SK-N-SH (cell line): ENCODE measurements at regions not wholly inside any gene's neighbourhood (a gene's known extent, or its start where the extent isn't known, plus 50 kb on each side); places are given as distances from the start of the nearest gene placed in this dataset.

Experiments
- CTCF ChIA-PET: fragments of 300-600, 350-600 bp; formaldehyde crosslinking; extraction: SDS; loops from one replicate; lab custom pipeline; 2021; lab: Yijun Ruan, JAX
- POLR2A ChIA-PET: fragments of 350-600 bp; sonication (Branson Sonifier 250); formaldehyde crosslinking; extraction: SDS; loops from one replicate; lab custom pipeline; 2020; ENCODE audit warnings: antibody characterized with exemption, inconsistent platforms; lab: Yijun Ruan, JAX
- DNase-seq: peaks from one replicate; pipeline ENCODE4 v3.0.0; 2012
- H2AFZ ChIP-seq: fragments of 200-600 bp; sonication (generic); 2 replicates; pipeline ENCODE4 v1.8.1; 2016; ENCODE audit warnings: antibody characterized with exemption, mild to moderate bottlenecking, low read depth
- H3F3A ChIP-seq: fragments of 200-600 bp; sonication (generic); replicated peaks from 2 replicates; pipeline ENCODE3; 2016; ENCODE audit warnings: antibody characterized with exemption, mild to moderate bottlenecking; ENCODE audit not compliant: insufficient read depth
- H3K27ac ChIP-seq, 2 experiments: fragments of 200-500 bp in 1 of 2; fragments of 200-600 bp in 1 of 2; sonication (Bioruptor generic) in 1 of 2; sonication (generic), shearing (Covaris generic) in 1 of 2; 2 replicates each; pipeline versions ENCODE4 v1.5.1 to v1.6.1; 2014 to 2016; ENCODE audit warnings: low read depth in 2 of 2, inconsistent platforms in 1 of 2, low read length in 1 of 2, mild to moderate bottlenecking in 1 of 2, mixed read lengths in 1 of 2
- H3K27me3 ChIP-seq: fragments of 200-600 bp; sonication (generic), shearing (Covaris generic); 2 replicates; pipeline ENCODE4 v1.6.1; 2016; ENCODE audit warnings: mixed run types; ENCODE audit not compliant: insufficient read depth
- H3K36me3 ChIP-seq, 2 experiments: fragments of 200-500 bp in 1 of 2; fragments of 200-600 bp in 1 of 2; sonication (Bioruptor generic) in 1 of 2; sonication (generic) in 1 of 2; replicated peaks in 1 of 2; 2 replicates each; pipeline versions ENCODE3 to v1.5.1; 2014 to 2016; ENCODE audit warnings: low read length in 1 of 2, mild to moderate bottlenecking in 1 of 2; ENCODE audit not compliant: insufficient read depth in 2 of 2, control insufficient read depth in 1 of 2
- H3K4me1 ChIP-seq, 2 experiments: fragments of 200-500 bp in 1 of 2; fragments of 200-600 bp in 1 of 2; sonication (Bioruptor generic) in 1 of 2; sonication (generic), shearing (Covaris generic) in 1 of 2; 2 replicates each; pipeline versions ENCODE4 v1.5.1 to v1.6.1; 2014 to 2016; ENCODE audit warnings: low read depth in 1 of 2, low read length in 1 of 2, mixed run types in 1 of 2; ENCODE audit not compliant: insufficient read depth in 2 of 2, control insufficient read depth in 1 of 2
- H3K4me2 ChIP-seq: fragments of 200-600 bp; sonication (generic), shearing (Covaris generic); 2 replicates; pipeline ENCODE4 v1.6.1; 2017; ENCODE audit warnings: mixed run types
- H3K4me3 ChIP-seq, 2 experiments: fragments of 200-500 bp in 1 of 2; fragments of 200-600 bp in 1 of 2; sonication (Bioruptor generic) in 1 of 2; sonication (generic), shearing (Covaris generic) in 1 of 2; 2 replicates each; pipeline versions ENCODE4 v1.5.1 to v1.8.1; 2014 to 2016; ENCODE audit warnings: low read depth in 2 of 2, inconsistent platforms in 1 of 2, low read length in 1 of 2, mild to moderate bottlenecking in 1 of 2, mixed read lengths in 1 of 2, moderate library complexity in 1 of 2
- H3K79me2 ChIP-seq: fragments of 200-600 bp; sonication (generic); 2 replicates; pipeline ENCODE4 v1.8.1; 2017; ENCODE audit warnings: mild to moderate bottlenecking; ENCODE audit not compliant: insufficient read depth
- H3K9ac ChIP-seq: fragments of 200-600 bp; sonication (generic); 2 replicates; pipeline ENCODE4 v1.6.1; 2017; ENCODE audit warnings: mixed run types
- H3K9me2 ChIP-seq: fragments of 200-600 bp; sonication (generic); 2 replicates; pipeline ENCODE4 v1.6.1; 2017; ENCODE audit warnings: mixed run types
- H3K9me3 ChIP-seq: fragments of 200-600 bp; sonication (generic); 2 replicates; pipeline ENCODE4 v1.6.1; 2017; ENCODE audit warnings: mixed run types, mild to moderate bottlenecking, moderate library complexity
- H4K20me1 ChIP-seq: fragments of 200-600 bp; sonication (generic); 2 replicates; pipeline ENCODE4 v1.6.1; 2017; ENCODE audit warnings: mild to moderate bottlenecking, mixed run types; ENCODE audit not compliant: insufficient read depth
- CHD2 ChIP-seq: fragments of 150-350 bp; IDR thresholded peaks from 2 replicates; pipeline ENCODE4 v1.6.1; 2018; ENCODE audit warnings: low read length; ENCODE audit not compliant: partially characterized antibody
- ELF1 ChIP-seq: IDR thresholded peaks from 2 replicates; pipeline ENCODE4 v1.4.0; 2012
- EP300 ChIP-seq, 2 experiments: IDR thresholded peaks; 2 replicates each; pipeline versions ENCODE4 v1.4.0 to v1.6.1; 2012; ENCODE audit warnings: borderline replicate concordance in 1 of 2, low read depth in 1 of 2, low read length in 1 of 2
- FOSL2 ChIP-seq: IDR thresholded peaks from 2 replicates; pipeline ENCODE4 v1.4.0; 2012; ENCODE audit warnings: low read depth, mild to moderate bottlenecking, moderate library complexity, borderline replicate concordance
- FOXJ3 ChIP-seq: sonication (generic); formaldehyde crosslinking; IDR thresholded peaks from 2 replicates; pipeline ENCODE4 v1.5.1; 2020; ENCODE audit warnings: mild to moderate bottlenecking, missing genetic modification reagents
- FOXM1 ChIP-seq: IDR thresholded peaks from 2 replicates; pipeline ENCODE4 v1.4.0; 2012; ENCODE audit warnings: low read depth, mild to moderate bottlenecking
- RCOR1 ChIP-seq: fragments of 150-350 bp; IDR thresholded peaks from 2 replicates; pipeline ENCODE4 v1.6.1; 2017; ENCODE audit warnings: antibody characterized with exemption, low read length
- RFX5 ChIP-seq: IDR thresholded peaks from 2 replicates; pipeline ENCODE4 v1.6.1; 2012; ENCODE audit warnings: mild to moderate bottlenecking, improper control_type of control experiment, low read length
- TCF12 ChIP-seq: IDR thresholded peaks from 2 replicates; pipeline ENCODE4 v1.4.0; 2012
- TEAD4 ChIP-seq: IDR thresholded peaks from 2 replicates; pipeline ENCODE4 v1.4.0; 2012; ENCODE audit warnings: mild to moderate bottlenecking, borderline replicate concordance; ENCODE audit not compliant: insufficient read depth
- USF2 ChIP-seq: fragments of 150-350 bp; IDR thresholded peaks from 2 replicates; pipeline ENCODE4 v1.6.1; 2017; ENCODE audit warnings: antibody characterized with exemption, low read length, low read depth, borderline replicate concordance
- YY1 ChIP-seq: IDR thresholded peaks from 2 replicates; pipeline ENCODE4 v1.4.0; 2012; ENCODE audit warnings: low read depth, mild to moderate bottlenecking
- WGBS: methylation state at CpG from one replicate; pipeline ENCODE4 v1.1.6; 2017; ENCODE audit warnings: low lambda C conversion rate; 5-methylcytosine and 5-hydroxymethylcytosine counted together
- TF ChIP-seq, protein P1 (sequence below): IDR thresholded peaks from 2 replicates; pipeline ENCODE4 v1.4.0; 2012; ENCODE audit warnings: low read depth, borderline replicate concordance
- TF ChIP-seq, protein P2 (sequence below): fragments of 200-600 bp; sonication (generic); IDR thresholded peaks from 2 replicates; pipeline ENCODE4 v1.6.1; 2017; ENCODE audit warnings: antibody characterized with exemption, mild to moderate bottlenecking, moderate library complexity

GRCh38 chr2:241981076-241981700 lies 111.7 kb downstream of the RTP5 start:
- H3K27me3 ChIP-seq, result no peaks in the 10 kb centered on the region
- DNase-seq, result no peak
- H3K9me2 ChIP-seq, result no peaks in the 10 kb centered on the region
- no peak overlapping the region for H3K9ac ChIP-seq
- ChIA-PET CTCF (no interaction called here), POLR2A (no interaction called here)
- H3F3A ChIP-seq, result no peaks in the 10 kb centered on the region
- no peaks in the 10 kb centered on the region for H3K9me3 ChIP-seq
- H3K4me2 ChIP-seq, result no peak overlapping the region
- no peaks in the 10 kb centered on the region for H3K36me3 ChIP-seq
- no peak overlapping the region for H3K27ac ChIP-seq
- no peaks in the 10 kb centered on the region for H3K79me2 ChIP-seq
- H3K4me3 ChIP-seq, result no peak overlapping the region
- 81% methylated on average over 20 of the region's 24 CpGs for WGBS
- H4K20me1 ChIP-seq, result no peaks in the 10 kb centered on the region
- TF ChIP-seq EP300 (IDR thresholded peaks at IDR 0.05; ENCODE audit: borderline replicate concordance in 1 of 2, low read depth in 1 of 2, low read length in 1 of 2) (no peak), USF2 (no peak), FOXJ3 (no peak)
- TF ChIP-seq, protein P1, sequence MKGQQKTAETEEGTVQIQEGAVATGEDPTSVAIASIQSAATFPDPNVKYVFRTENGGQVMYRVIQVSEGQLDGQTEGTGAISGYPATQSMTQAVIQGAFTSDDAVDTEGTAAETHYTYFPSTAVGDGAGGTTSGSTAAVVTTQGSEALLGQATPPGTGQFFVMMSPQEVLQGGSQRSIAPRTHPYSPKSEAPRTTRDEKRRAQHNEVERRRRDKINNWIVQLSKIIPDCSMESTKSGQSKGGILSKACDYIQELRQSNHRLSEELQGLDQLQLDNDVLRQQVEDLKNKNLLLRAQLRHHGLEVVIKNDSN, result no peak
- H2AFZ ChIP-seq, result no peak overlapping the region
- H3K4me1 ChIP-seq, result no peaks in the 10 kb centered on the region

- Histone ChIP-seq H3K4me2 (no peak overlapping the region), H3K79me2 (no peaks in the 10 kb centered on the region), H2AFZ (no peak overlapping the region), H3K9ac (no peak overlapping the region), H4K20me1 (no peaks in the 10 kb centered on the region), H3K27ac (no peak overlapping the region), H3F3A (no peaks in the 10 kb centered on the region), H3K9me3 (no peaks in the 10 kb centered on the region), H3K27me3 (no peaks in the 10 kb centered on the region), H3K9me2 (no peaks in the 10 kb centered on the region), H3K4me1 (no peaks in the 10 kb centered on the region), H3K4me3 (no peak overlapping the region)
- POLR2A ChIA-PET, result no interaction called here
- 78% methylated on average over 23 of the region's 23 CpGs for WGBS
- no peak for DNase-seq
- no peak for TF ChIP-seq TEAD4
- TF ChIP-seq YY1, result no peak
- no peak for TF ChIP-seq TCF12
- TF ChIP-seq, protein P2, sequence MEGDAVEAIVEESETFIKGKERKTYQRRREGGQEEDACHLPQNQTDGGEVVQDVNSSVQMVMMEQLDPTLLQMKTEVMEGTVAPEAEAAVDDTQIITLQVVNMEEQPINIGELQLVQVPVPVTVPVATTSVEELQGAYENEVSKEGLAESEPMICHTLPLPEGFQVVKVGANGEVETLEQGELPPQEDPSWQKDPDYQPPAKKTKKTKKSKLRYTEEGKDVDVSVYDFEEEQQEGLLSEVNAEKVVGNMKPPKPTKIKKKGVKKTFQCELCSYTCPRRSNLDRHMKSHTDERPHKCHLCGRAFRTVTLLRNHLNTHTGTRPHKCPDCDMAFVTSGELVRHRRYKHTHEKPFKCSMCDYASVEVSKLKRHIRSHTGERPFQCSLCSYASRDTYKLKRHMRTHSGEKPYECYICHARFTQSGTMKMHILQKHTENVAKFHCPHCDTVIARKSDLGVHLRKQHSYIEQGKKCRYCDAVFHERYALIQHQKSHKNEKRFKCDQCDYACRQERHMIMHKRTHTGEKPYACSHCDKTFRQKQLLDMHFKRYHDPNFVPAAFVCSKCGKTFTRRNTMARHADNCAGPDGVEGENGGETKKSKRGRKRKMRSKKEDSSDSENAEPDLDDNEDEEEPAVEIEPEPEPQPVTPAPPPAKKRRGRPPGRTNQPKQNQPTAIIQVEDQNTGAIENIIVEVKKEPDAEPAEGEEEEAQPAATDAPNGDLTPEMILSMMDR, result no peak
- TF ChIP-seq USF2, result no peak
- no peak for TF ChIP-seq CHD2
- TF ChIP-seq RCOR1, result no peak
- no peak for TF ChIP-seq ELF1
- TF ChIP-seq FOXM1, result no peak
- TF ChIP-seq RFX5, result no peak
- TF ChIP-seq FOSL2, result no peak
- TF ChIP-seq, all 33 proteins: peak for 0
- H3K36me3 ChIP-seq, result no peaks in the 10 kb centered on the region
- CTCF ChIA-PET, result no interaction called here
Measured at GRCh38 chr2:241982706-241983570, 113.4 kb downstream of the RTP5 start.
